HG02840 (cell line): ENCODE measurements at regions not wholly inside any gene's neighbourhood (a gene's known extent, or its start where the extent isn't known, plus 50 kb on each side); places are given as distances from the start of the nearest gene placed in this dataset.

Experiments
- ATAC-seq: cut with Tn5 transposase; IDR thresholded peaks from one replicate; pipeline ENCODE4 v1.9.1; 2021; ENCODE audit warnings: mild to moderate bottlenecking, moderate library complexity, moderate number of reproducible peaks; ENCODE audit not compliant: unreplicated experiment, low FRiP score

GRCh38 chr2:188102881-188103280 lies 188.8 kb upstream of the GULP1 start:
- ATAC-seq, result no peak

DNA sequence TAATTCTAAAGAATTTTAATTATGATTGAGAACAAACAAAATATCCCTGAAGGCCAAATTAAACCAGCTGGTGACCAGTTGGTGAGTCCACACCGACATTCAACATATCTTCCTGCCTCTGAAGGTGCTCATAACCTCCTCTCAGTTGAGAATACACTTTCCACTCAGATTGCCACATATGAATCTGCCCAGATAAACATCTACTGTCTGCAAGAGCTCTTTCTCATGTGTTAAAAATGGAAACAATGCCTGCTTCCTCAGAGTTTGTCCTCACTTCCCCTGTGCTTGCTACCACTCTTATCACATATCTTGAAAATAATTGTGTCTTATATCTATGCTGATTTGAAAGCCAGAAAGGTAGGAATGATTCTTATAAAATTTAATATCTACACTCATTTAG lies 177.7 kb upstream of the GULP1 start:
- ATAC-seq, result no peak

DNA sequence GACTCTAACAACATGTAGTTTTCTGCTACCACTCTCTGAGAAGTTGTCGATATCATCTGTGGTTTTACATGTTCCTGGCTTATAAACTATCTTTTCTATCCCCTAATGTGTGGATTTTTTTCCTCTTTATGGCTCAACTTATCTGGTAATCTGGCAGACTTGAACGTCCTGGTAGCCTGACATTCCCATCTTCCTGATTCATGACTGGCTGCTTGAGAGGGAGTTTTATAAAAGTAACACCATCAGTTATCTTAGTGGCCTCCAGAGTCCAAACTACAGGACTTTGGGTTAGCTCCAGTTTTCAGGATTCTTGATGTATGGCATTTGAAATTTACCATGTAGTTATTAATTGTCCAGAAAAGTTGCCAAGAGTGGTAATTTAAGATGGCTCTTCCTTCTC lies 174.0 kb upstream of the GULP1 start:
- no peak for ATAC-seq

DNA sequence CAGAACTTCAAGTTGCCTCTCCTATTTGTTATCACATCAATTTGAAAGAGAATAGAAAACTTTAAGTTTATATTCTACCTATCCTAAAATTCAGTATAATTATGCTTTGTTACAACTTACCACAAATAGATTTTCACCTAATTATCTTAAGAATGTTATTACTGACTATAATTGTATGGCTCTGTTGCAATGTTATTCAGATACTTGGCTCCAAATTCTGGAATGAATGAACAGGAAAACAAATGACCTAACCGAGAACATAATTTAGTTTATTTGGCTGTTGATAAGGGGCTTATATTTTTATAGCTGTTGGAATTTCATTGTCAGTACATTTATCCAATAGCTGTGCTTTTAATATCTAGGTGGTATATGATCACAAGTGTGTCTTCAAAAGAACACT lies 173.2 kb upstream of the GULP1 start:
- ATAC-seq, result no peak

- no peak for ATAC-seq
Measured at GRCh38 chr2:188119112-188119838, 172.4 kb upstream of the GULP1 start.

GRCh38 chr2:188122985-188123384 lies 168.7 kb upstream of the GULP1 start:
- no peak for ATAC-seq

DNA sequence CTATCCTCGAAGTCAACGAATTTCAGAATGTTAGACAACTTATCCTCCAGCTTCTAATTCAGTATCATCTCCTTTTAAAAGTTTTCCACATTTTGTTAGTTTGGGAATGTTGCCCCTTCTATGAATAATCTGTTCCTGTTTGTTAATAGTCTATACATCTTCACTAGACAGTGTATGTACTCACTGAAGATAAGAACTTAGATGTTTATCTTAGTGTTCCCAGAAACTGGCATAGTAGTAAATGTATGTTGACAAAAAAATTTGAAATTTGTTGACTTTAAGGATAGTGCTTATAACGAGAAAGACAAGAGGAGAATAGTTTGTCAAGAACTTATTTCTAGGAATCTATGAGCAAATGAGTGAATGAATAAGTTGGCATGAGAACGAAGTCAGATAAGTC lies 162.0 kb upstream of the GULP1 start:
- no peak for ATAC-seq

DNA sequence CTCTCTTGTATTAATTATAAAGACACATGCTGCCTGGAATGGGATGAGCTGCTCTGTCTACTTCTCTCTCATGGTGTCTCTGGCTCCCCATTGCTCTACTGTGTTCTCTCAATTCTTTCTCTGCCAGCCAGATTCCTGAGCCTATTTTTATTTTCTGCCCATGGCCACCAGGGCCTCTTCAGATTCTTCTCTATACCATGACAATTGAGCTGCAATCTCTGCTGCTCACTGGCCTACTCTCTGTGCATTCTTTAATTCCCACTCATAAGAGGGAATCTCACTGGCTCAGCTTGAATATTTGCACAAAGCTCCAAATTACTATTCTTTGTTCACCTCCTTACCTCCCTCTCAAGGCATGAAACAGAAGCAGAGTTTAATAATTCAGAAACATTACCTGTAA lies 161.4 kb upstream of the GULP1 start:
- ATAC-seq, result no peak

GRCh38 chr2:188131281-188131680 lies 160.4 kb upstream of the GULP1 start:
- no peak for ATAC-seq

DNA sequence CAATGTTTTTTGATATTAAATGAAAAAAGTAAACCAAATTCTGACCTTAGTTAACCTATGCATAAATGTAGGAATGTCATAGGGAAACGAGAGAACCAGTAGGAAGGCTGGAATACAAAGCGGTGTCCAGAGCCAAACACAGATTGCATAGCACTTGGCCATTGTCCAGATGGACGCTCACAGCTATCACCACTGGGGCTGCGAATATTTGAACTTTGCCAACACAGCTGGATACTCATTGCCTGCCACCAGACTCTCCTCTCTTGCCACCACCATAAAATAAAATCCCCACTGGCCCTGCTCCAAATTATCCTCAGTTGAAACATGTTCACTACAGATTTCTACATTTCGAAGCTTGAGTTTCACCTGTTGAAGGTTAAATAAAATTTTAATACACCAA lies 159.3 kb upstream of the GULP1 start:
- ATAC-seq, result no peak

- no peak for ATAC-seq
Measured at GRCh38 chr2:188134241-188134640, 157.4 kb upstream of the GULP1 start.

- ATAC-seq, result no peak
Measured at GRCh38 chr2:188138313-188138712, 153.4 kb upstream of the GULP1 start.

GRCh38 chr2:188142088-188142487 lies 149.6 kb upstream of the GULP1 start:
- ATAC-seq, result no peak

- ATAC-seq, result no peak
Measured at GRCh38 chr2:188142636-188143295, 148.9 kb upstream of the GULP1 start.

DNA sequence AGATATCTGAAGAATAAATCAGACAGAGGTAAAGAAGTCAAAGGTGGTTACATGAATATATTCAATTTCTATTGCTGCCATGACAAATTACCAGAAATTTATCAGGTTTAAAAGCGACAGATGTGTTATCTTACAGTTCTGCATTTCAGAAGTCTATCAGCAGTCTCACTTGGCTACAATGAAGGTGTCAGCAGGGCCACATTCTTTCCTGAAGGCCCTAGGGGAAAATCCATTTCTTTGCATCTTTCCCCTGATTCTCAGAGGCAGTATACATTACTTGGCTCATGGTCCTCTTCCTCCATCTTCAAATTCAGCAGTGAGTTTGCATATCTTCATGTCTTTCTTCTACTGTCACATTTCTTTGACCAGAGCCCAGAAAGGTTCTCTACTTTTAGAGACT lies 145.8 kb upstream of the GULP1 start:
- no peak for ATAC-seq

- ATAC-seq, result no peak
Measured at GRCh38 chr2:188146888-188147287, 144.8 kb upstream of the GULP1 start.

GRCh38 chr2:188151670-188152069 lies 140.0 kb upstream of the GULP1 start:
- no peak for ATAC-seq

GRCh38 chr2:188158337-188159100 lies 133.2 kb upstream of the GULP1 start:
- ATAC-seq, result no peak

GRCh38 chr2:188159484-188159883 lies 132.2 kb upstream of the GULP1 start:
- ATAC-seq, result no peak

- no peak for ATAC-seq
Measured at GRCh38 chr2:188170356-188170755, 121.3 kb upstream of the GULP1 start.

DNA sequence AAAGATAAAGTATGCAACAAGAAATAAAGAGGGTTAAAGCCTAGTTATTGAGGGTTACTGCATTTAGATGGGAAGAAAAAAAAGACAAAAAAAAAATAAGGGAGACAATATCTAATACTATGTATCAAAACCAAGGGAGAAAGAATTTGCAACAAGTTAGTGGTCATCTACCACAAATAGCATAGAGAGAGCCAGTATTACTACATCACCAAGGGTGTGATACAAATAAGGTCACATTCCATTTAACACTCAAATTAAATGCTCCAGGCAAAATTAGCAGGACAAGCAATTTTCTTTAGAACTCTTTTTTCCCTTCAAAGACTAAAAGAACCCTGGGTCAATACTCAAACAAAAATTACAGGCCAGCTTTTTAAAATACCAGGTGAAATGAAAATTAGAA lies 115.1 kb upstream of the GULP1 start:
- ATAC-seq, result no peak
